NB4 (cell line): ENCODE measurements at regions not wholly inside any gene's neighbourhood (a gene's known extent, or its start where the extent isn't known, plus 50 kb on each side); places are given as distances from the start of the nearest gene placed in this dataset.

ENCODE experiments used
- MAX ChIP-seq: IDR thresholded peaks from 2 replicates; pipeline ENCODE4 v1.6.1; 2011; ENCODE audit warnings: low read depth, low read length
- MYC ChIP-seq: IDR thresholded peaks from 2 replicates; pipeline ENCODE4 v1.6.1; 2011; ENCODE audit warnings: low read depth, low read length
- POLR2A ChIP-seq: IDR thresholded peaks from 2 replicates; pipeline ENCODE4 v1.6.1; 2011; ENCODE audit warnings: mild to moderate bottlenecking; ENCODE audit not compliant: insufficient read length; ENCODE audit errors: extremely low read depth
- TF ChIP-seq, protein P1 (sequence below): IDR thresholded peaks from one replicate; pipeline ENCODE4 v1.5.1; 2012; ENCODE audit warnings: low read depth, low read length

DNA sequence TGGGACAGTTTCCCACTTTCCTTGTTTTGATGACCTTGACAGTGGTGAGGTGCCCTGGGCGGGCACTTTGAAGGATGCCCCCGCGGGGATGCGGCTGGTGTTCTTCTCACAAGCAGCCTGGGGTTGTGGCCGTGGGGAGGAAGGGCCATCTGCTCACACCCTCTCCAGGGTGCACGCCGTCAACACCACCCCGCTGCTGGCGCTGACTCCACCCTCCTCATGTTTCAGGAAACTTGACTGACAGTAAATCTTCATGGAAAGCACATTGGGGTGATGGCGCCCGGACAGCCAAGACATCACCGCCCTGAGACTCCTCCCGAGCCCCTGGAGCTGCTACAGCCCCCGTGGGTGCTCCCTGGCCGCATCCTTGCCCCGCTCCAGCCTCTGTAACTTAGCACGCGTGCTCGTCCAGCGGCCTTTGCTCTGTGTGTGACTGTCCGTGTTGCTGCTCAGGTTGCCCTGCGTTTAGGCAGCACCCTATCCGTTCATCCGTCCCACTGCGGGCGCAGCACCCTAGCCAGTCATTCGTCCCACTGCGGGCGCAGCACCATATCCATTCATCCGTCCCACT, 150.2 kb upstream of the C14orf180 start:
- TF ChIP-seq, protein P1, sequence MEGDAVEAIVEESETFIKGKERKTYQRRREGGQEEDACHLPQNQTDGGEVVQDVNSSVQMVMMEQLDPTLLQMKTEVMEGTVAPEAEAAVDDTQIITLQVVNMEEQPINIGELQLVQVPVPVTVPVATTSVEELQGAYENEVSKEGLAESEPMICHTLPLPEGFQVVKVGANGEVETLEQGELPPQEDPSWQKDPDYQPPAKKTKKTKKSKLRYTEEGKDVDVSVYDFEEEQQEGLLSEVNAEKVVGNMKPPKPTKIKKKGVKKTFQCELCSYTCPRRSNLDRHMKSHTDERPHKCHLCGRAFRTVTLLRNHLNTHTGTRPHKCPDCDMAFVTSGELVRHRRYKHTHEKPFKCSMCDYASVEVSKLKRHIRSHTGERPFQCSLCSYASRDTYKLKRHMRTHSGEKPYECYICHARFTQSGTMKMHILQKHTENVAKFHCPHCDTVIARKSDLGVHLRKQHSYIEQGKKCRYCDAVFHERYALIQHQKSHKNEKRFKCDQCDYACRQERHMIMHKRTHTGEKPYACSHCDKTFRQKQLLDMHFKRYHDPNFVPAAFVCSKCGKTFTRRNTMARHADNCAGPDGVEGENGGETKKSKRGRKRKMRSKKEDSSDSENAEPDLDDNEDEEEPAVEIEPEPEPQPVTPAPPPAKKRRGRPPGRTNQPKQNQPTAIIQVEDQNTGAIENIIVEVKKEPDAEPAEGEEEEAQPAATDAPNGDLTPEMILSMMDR, result no peak
- TF ChIP-seq MYC (no peak), POLR2A (no peak), MAX (no peak)
